PC-9 (cell line): ENCODE measurements at regions not wholly inside any gene's neighbourhood (a gene's known extent, or its start where the extent isn't known, plus 50 kb on each side); places are given as distances from the start of the nearest gene placed in this dataset.

Experiments
- CTCF ChIP-seq: fragments of 200-600 bp; sonication (generic); conservative IDR thresholded peaks from 2 replicates; pipeline ENCODE4 v1.6.1; 2017; ENCODE audit warnings: mixed run types, antibody characterized with exemption, mild to moderate bottlenecking, moderate library complexity
- EZH2 ChIP-seq: fragments of 200-600 bp; sonication (generic); IDR thresholded peaks from 2 replicates; pipeline ENCODE4 v1.8.0; 2017; ENCODE audit warnings: antibody characterized with exemption, low read depth

- TF ChIP-seq EZH2 (no peak), CTCF (no peak)
Observed at GRCh38 chr5:165859251-165859650, 2353.8 kb downstream of the MAT2B start.
